VCaP (cell line): ENCODE measurements at regions not wholly inside any gene's neighbourhood (a gene's known extent, or its start where the extent isn't known, plus 50 kb on each side); places are given as distances from the start of the nearest gene placed in this dataset.

ENCODE experiments used
- H3K27ac ChIP-seq: fragments of 450-650 bp; 2 replicates; pipeline ENCODE4 v1.5.1; 2017
- CTCF ChIP-seq: fragments of 450-650 bp; conservative IDR thresholded peaks from 2 replicates; pipeline ENCODE4 v1.5.1; 2017; ENCODE audit warnings: mild to moderate bottlenecking, moderate library complexity

- no peak for TF ChIP-seq CTCF
- H3K27ac ChIP-seq = no peak overlapping the region
Observed at GRCh38 chr4:120506536-120506935, 416.0 kb downstream of the PRDM5 start.

- H3K27ac ChIP-seq = no peak overlapping the region
- no peak for TF ChIP-seq CTCF
Observed at GRCh38 chr4:120498678-120499077, 423.8 kb downstream of the PRDM5 start.

- H3K27ac ChIP-seq = no peak overlapping the region
- no peak for TF ChIP-seq CTCF
Observed at GRCh38 chr4:120491481-120491880, 424.8 kb upstream of the MAD2L1 start.

GRCh38 chr4:120481756-120482155 is 415.1 kb upstream of the MAD2L1 start:
- no peak overlapping the region for H3K27ac ChIP-seq
- TF ChIP-seq CTCF = no peak

GRCh38 chr4:120472447-120473131 is 405.9 kb upstream of the MAD2L1 start:
- no peak for TF ChIP-seq CTCF

GRCh38 chr4:120466429-120466828 is 399.8 kb upstream of the MAD2L1 start:
- no peak for TF ChIP-seq CTCF
- no peak overlapping the region for H3K27ac ChIP-seq

More at GRCh38 chr4:120472447-120473131, 405.9 kb upstream of the MAD2L1 start:
- no peak overlapping the region for H3K27ac ChIP-seq

- H3K27ac ChIP-seq = no peak overlapping the region
- no peak for TF ChIP-seq CTCF
Observed at GRCh38 chr4:120454788-120455187, 388.1 kb upstream of the MAD2L1 start.
